AG09309 (cell line): ENCODE measurements at regions not wholly inside any gene's neighbourhood (a gene's known extent, or its start where the extent isn't known, plus 50 kb on each side); places are given as distances from the start of the nearest gene placed in this dataset.

Experiments used
- DNase-seq: peaks from one replicate; pipeline ENCODE4 v3.0.0-alpha.2; 2010; ENCODE audit warnings: low read depth
- H3K4me3 ChIP-seq: 2 replicates; pipeline ENCODE4 v1.5.1; 2011; ENCODE audit warnings: mild to moderate bottlenecking, low read depth, low read length, moderate library complexity; ENCODE audit not compliant: control insufficient read depth
- CTCF ChIP-seq: IDR thresholded peaks from 2 replicates; pipeline ENCODE4 v1.5.1; 2011; ENCODE audit warnings: mild to moderate bottlenecking, low read depth, low read length, inconsistent platforms; ENCODE audit not compliant: insufficient read depth, control insufficient read depth; ENCODE audit errors: missing control alignments

GRCh38 chr6:168207421-168208175 lies 112.0 kb downstream of the DACT2 start:
- TF ChIP-seq CTCF: no peak
- DNase-seq: no peak
- no peak overlapping the region for H3K4me3 ChIP-seq

- DNase-seq: no peak
- H3K4me3 ChIP-seq: no peak overlapping the region
- TF ChIP-seq CTCF: no peak
Observed at GRCh38 chr6:168206661-168207274, 112.8 kb downstream of the DACT2 start.

GRCh38 chr6:168206186-168206585 lies 113.4 kb downstream of the DACT2 start:
- no peak overlapping the region for H3K4me3 ChIP-seq
- DNase-seq: no peak
- no peak for TF ChIP-seq CTCF

- H3K4me3 ChIP-seq: no peak overlapping the region
- TF ChIP-seq CTCF: no peak
- DNase-seq: no peak
Observed at GRCh38 chr6:168201799-168202198, 117.8 kb downstream of the DACT2 start.

GRCh38 chr6:168201383-168201782 lies 118.2 kb downstream of the DACT2 start:
- no peak for DNase-seq
- no peak overlapping the region for H3K4me3 ChIP-seq
- TF ChIP-seq CTCF: no peak

GRCh38 chr6:168200571-168201134 lies 118.9 kb downstream of the DACT2 start:
- no peak overlapping the region for H3K4me3 ChIP-seq
- DNase-seq: no peak
- no peak for TF ChIP-seq CTCF
